GM12891 (cell line): ENCODE measurements at regions not wholly inside any gene's neighbourhood (a gene's known extent, or its start where the extent isn't known, plus 50 kb on each side); places are given as distances from the start of the nearest gene placed in this dataset.

Experiments
- DNase-seq: peaks from one replicate; pipeline ENCODE4 v3.0.0; 2011; ENCODE audit warnings: low spot score; ENCODE audit not compliant: insufficient read length
- FAIRE-seq: peaks from 2 replicates; lab custom pipeline; 2011; peaks lifted over from hg19 to GRCh38; lab: Jason Lieb, UNC
- PAX5 ChIP-seq: IDR thresholded peaks from 2 replicates; pipeline ENCODE4 v1.6.1; 2011; ENCODE audit warnings: low read length, moderate library complexity, mild to moderate bottlenecking; ENCODE audit not compliant: insufficient read depth, severe bottlenecking
- POLR2A ChIP-seq: IDR thresholded peaks from 2 replicates; pipeline ENCODE4 v1.6.1; 2011; ENCODE audit warnings: low read depth, low read length, control low read depth
- POLR2AphosphoS5 ChIP-seq: IDR thresholded peaks from 2 replicates; pipeline ENCODE4 v1.6.1; 2011; ENCODE audit warnings: low read depth, low read length, control low read depth
- POU2F2 ChIP-seq: IDR thresholded peaks from 2 replicates; pipeline ENCODE4 v1.6.1; 2011; ENCODE audit warnings: low read depth, mild to moderate bottlenecking, control low read depth, low read length, moderate library complexity
- SPI1 ChIP-seq: IDR thresholded peaks from 2 replicates; pipeline ENCODE4 v1.6.1; 2011; ENCODE audit warnings: low read depth, low read length, control low read depth
- TAF1 ChIP-seq: IDR thresholded peaks from 2 replicates; pipeline ENCODE4 v1.6.1; 2011; ENCODE audit warnings: low read depth, low read length, control low read depth

GRCh38 chr1:188406636-188407035 lies 1577.9 kb downstream of the PLA2G4A start:
- no peak for TF ChIP-seq POLR2AphosphoS5
- TF ChIP-seq POLR2A = no peak
- no peak for TF ChIP-seq POU2F2
- no peak for TF ChIP-seq SPI1
- no peak for TF ChIP-seq TAF1
- TF ChIP-seq PAX5 = no peak
- no peak for DNase-seq
- no peak for FAIRE-seq

DNA sequence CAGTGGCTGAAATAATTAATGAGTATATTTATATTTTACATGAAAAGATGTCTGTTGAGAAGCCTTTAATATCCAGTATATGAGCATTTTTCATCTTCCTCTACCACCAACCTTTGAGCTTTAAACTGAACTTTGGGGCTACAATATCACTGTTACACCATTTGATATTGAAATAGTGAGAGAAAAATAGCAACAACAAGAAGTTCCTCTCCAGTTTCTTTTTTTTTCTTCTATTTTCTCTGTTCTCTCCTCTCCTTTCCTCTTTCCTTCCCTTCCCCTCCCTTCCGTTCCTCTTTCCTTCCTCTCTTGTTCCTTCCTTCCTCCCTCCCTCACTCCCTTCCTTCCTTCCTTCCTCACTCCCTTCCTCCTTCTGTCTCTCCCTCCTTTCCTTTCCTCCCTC lies 1591.4 kb downstream of the PLA2G4A start:
- no peak for FAIRE-seq
- no peak for TF ChIP-seq POU2F2
- TF ChIP-seq PAX5 = no peak
- TF ChIP-seq TAF1 = no peak
- TF ChIP-seq POLR2AphosphoS5 = no peak
- no peak for TF ChIP-seq SPI1
- no peak for TF ChIP-seq POLR2A
- DNase-seq = no peak

DNA sequence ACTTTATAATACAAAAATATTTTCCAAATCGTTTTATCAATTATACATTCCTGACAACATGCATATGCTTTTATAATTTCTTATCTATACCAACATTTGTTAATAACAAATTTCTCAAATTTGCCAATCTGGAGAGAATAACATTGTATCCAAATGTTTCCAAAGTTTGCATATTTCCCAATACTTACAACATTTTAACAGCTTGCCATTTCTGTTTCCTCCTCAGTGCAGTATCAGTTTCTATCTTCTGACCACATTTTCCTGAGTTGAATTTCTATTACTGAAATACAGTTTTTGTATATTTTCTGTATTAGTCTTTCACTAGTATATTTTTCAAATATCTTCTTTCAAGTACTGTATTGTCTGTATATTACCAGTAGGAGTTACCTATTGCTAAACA lies 1594.3 kb downstream of the PLA2G4A start:
- TF ChIP-seq SPI1 (no peak), PAX5 (no peak), POLR2A (no peak), TAF1 (no peak), POLR2AphosphoS5 (no peak), POU2F2 (no peak)
- FAIRE-seq (no peak), DNase-seq (no peak)

DNA sequence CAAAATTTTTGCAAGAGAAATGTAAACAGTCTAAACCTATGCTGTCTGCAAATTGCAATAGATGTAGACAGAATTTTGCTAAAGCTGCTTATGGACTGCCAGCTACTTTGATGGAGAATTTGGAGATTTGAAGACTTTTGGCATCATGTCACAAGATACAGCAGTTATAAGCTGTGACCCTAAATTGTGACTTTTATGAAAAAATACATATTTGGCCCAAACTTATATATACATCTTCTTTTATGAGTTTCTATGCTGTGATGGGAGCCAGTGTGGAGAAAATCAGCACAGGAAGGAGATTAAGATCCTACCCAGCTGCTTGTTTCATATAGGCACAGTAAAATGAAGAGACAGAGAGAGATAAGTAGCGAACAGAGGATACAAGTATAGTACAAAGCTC lies 1595.4 kb downstream of the PLA2G4A start:
- TF ChIP-seq POLR2AphosphoS5 = no peak
- no peak for TF ChIP-seq SPI1
- no peak for TF ChIP-seq POU2F2
- TF ChIP-seq POLR2A = no peak
- TF ChIP-seq PAX5 = no peak
- TF ChIP-seq TAF1 = no peak
- no peak for FAIRE-seq
- no peak for DNase-seq

GRCh38 chr1:188425687-188426086 lies 1596.9 kb downstream of the PLA2G4A start:
- no peak for TF ChIP-seq POLR2A
- no peak for TF ChIP-seq POLR2AphosphoS5
- TF ChIP-seq TAF1 = no peak
- TF ChIP-seq SPI1 = no peak
- TF ChIP-seq PAX5 = no peak
- no peak for TF ChIP-seq POU2F2
- FAIRE-seq (no peak), DNase-seq (no peak)

DNA sequence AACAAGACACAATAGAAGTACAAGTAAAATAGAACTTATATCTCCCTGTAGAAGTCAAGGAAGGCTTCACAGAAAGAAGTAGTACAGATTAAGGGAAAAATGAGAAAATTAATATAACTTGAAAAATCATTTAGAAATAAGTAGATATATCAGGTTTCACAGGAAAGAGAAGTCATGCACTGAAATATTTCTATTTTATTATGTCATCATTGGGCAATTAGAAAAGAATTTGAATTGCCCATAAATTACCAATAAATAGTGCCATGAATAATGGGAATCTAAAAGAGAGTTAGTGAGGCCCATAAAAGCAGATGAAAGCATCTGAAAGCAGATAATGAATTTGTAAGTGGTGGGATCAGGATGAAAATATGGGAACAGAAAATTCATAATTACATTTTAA lies 1597.8 kb downstream of the PLA2G4A start:
- FAIRE-seq = no peak

GRCh38 chr1:188427642-188428041 lies 1598.9 kb downstream of the PLA2G4A start:
- DNase-seq = no peak
- no peak for TF ChIP-seq SPI1
- TF ChIP-seq POLR2A = no peak
- no peak for TF ChIP-seq TAF1
- no peak for TF ChIP-seq POLR2AphosphoS5
- no peak for FAIRE-seq

More for the DNA sequence above, 1597.8 kb downstream of the PLA2G4A start:
- no peak for DNase-seq
- TF ChIP-seq TAF1 (no peak), SPI1 (no peak), POLR2AphosphoS5 (no peak), POLR2A (no peak), PAX5 (no peak)

DNA sequence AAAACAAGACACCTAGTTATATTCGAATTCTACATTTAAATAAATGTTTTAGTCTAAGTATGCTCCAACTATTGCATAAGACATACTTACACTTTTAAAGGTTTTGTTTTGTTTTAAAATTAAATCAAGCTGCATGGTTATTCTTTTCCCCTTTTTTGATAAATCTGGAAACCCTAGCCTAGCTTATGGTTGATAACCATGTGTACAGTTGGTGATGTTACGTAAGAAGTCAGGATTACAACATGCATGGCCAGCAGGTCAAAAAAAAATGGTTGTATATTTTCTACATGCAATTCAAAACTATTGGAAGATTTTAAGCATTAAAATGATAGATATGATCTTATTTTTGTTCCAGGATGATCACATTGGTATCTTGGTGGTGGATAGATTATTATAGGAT lies 1600.6 kb downstream of the PLA2G4A start:
- TF ChIP-seq POLR2A (no peak), SPI1 (no peak), POLR2AphosphoS5 (no peak), TAF1 (no peak), PAX5 (no peak), POU2F2 (no peak)
- DNase-seq (no peak), FAIRE-seq (no peak)

- no peak for FAIRE-seq
- no peak for DNase-seq
- TF ChIP-seq TAF1 (no peak), POLR2AphosphoS5 (no peak), POLR2A (no peak), PAX5 (no peak), SPI1 (no peak), POU2F2 (no peak)
These were observed 1603.7 kb downstream of the PLA2G4A start for GRCh38 chr1:188432427-188432826.

GRCh38 chr1:188433425-188433824 lies 1604.7 kb downstream of the PLA2G4A start:
- DNase-seq = no peak
- TF ChIP-seq POLR2A = no peak
- TF ChIP-seq TAF1 = no peak
- no peak for TF ChIP-seq POLR2AphosphoS5
- TF ChIP-seq POU2F2 = no peak
- no peak for TF ChIP-seq SPI1
- no peak for TF ChIP-seq PAX5
- no peak for FAIRE-seq

- TF ChIP-seq TAF1 (no peak), POU2F2 (no peak), SPI1 (no peak), POLR2AphosphoS5 (no peak), POLR2A (no peak), PAX5 (no peak)
- FAIRE-seq (no peak), DNase-seq (no peak)
These were observed 1615.8 kb downstream of the PLA2G4A start for GRCh38 chr1:188444526-188444925.
